CD4-positive, alpha-beta T cell treated with Interleukin-21 for 1 hour (primary cell): ENCODE measurements at regions not wholly inside any gene's neighbourhood (a gene's known extent, or its start where the extent isn't known, plus 50 kb on each side); places are given as distances from the start of the nearest gene placed in this dataset.
"Not testable (repeated sequence)": the region's sequence is repeated elsewhere in the genome, so short reads cannot be mapped to it uniquely, and the experiment has no call there.

ENCODE experiments used
- DNase-seq: peaks from one replicate; pipeline ENCODE4 v3.0.0-alpha.2; 2020

GRCh38 chr2:181737302-181737701, 57.0 kb upstream of the NEUROD1 start:
- DNase-seq: not testable (repeated sequence)

- no peak for DNase-seq
Measured at GRCh38 chr2:181738074-181738473, 57.8 kb upstream of the NEUROD1 start.

GRCh38 chr2:181738563-181738962, 58.2 kb upstream of the NEUROD1 start:
- DNase-seq: no peak

GRCh38 chr2:181741756-181742155, 61.4 kb upstream of the NEUROD1 start:
- no peak for DNase-seq

GRCh38 chr2:181742361-181742760, 62.0 kb upstream of the NEUROD1 start:
- DNase-seq: no peak

- peak; percentile 40 for DNase-seq
Measured at GRCh38 chr2:181742922-181743722, 62.8 kb upstream of the NEUROD1 start.

- no peak for DNase-seq
Measured at GRCh38 chr2:181743723-181744031, 63.4 kb upstream of the NEUROD1 start.

- no peak for DNase-seq
Measured at GRCh38 chr2:181745796-181746540, 65.7 kb upstream of the NEUROD1 start.

GRCh38 chr2:181746844-181747243, 66.5 kb upstream of the NEUROD1 start:
- DNase-seq: no peak

GRCh38 chr2:181750305-181750704, 70.0 kb upstream of the NEUROD1 start:
- DNase-seq: no peak

- no peak for DNase-seq
Measured at GRCh38 chr2:181751266-181752030, 71.1 kb upstream of the NEUROD1 start.

- DNase-seq: no peak
Measured at GRCh38 chr2:181752301-181752700, 72.0 kb upstream of the NEUROD1 start.

GRCh38 chr2:181753686-181754085, 73.4 kb upstream of the NEUROD1 start:
- no peak for DNase-seq

GRCh38 chr2:181754105-181754504, 73.8 kb upstream of the NEUROD1 start:
- no peak for DNase-seq

- DNase-seq: no peak
Measured at GRCh38 chr2:181755181-181755580, 74.9 kb upstream of the NEUROD1 start.

- DNase-seq: no peak
Measured at GRCh38 chr2:181760521-181760920, 80.2 kb upstream of the NEUROD1 start.

GRCh38 chr2:181761175-181761574, 80.9 kb upstream of the NEUROD1 start:
- DNase-seq: no peak

- DNase-seq: no peak
Measured at GRCh38 chr2:181762000-181762399, 81.7 kb upstream of the NEUROD1 start.

- no peak for DNase-seq
Measured at GRCh38 chr2:181762848-181763247, 82.5 kb upstream of the NEUROD1 start.

- DNase-seq: no peak
Measured at GRCh38 chr2:181763423-181763822, 83.1 kb upstream of the NEUROD1 start.

GRCh38 chr2:181764095-181764963, 84.0 kb upstream of the NEUROD1 start:
- no peak for DNase-seq

- DNase-seq: no peak
Measured at GRCh38 chr2:181766129-181766528, 85.8 kb upstream of the NEUROD1 start.

- no peak for DNase-seq
Measured at GRCh38 chr2:181770150-181770549, 89.8 kb upstream of the NEUROD1 start.
